Activated CD4-positive, alpha-beta T cell treated with anti-CD3 and anti-CD28 coated beads for 48 hours (primary cell): ENCODE measurements at regions not wholly inside any gene's neighbourhood (a gene's known extent, or its start where the extent isn't known, plus 50 kb on each side); places are given as distances from the start of the nearest gene placed in this dataset.

Source experiments
- DNase-seq: peaks from one replicate; pipeline ENCODE4 v3.0.0-alpha.2; 2020

GRCh38 chr3:106326941-106327695, 458.3 kb upstream of the CBLB start:
- no peak for DNase-seq

DNA sequence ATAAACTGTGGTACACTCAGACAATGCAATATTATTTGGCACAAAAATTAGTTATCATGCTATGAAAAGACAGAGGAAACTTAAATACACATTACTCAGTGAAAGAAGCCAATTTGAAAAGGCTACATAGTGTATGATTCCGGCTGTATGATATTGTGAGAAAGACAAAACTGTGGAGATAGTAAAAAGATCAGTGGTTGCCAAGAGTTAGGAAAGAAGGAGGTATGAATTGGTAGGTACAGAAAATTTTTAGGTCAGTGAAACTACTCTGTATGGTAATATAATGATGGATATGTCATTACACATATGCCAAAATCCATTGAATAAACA, 458.8 kb upstream of the CBLB start:
- no peak for DNase-seq

GRCh38 chr3:106328224-106328623, 459.4 kb upstream of the CBLB start:
- DNase-seq = no peak

GRCh38 chr3:106329521-106329920, 460.7 kb upstream of the CBLB start:
- no peak for DNase-seq

- no peak for DNase-seq
Observed at GRCh38 chr3:106331636-106332035, 462.8 kb upstream of the CBLB start.

- no peak for DNase-seq
Observed at GRCh38 chr3:106332129-106332528, 463.3 kb upstream of the CBLB start.

- DNase-seq = peak; percentile 80
Observed at GRCh38 chr3:106332884-106333283, 464.1 kb upstream of the CBLB start.

DNA sequence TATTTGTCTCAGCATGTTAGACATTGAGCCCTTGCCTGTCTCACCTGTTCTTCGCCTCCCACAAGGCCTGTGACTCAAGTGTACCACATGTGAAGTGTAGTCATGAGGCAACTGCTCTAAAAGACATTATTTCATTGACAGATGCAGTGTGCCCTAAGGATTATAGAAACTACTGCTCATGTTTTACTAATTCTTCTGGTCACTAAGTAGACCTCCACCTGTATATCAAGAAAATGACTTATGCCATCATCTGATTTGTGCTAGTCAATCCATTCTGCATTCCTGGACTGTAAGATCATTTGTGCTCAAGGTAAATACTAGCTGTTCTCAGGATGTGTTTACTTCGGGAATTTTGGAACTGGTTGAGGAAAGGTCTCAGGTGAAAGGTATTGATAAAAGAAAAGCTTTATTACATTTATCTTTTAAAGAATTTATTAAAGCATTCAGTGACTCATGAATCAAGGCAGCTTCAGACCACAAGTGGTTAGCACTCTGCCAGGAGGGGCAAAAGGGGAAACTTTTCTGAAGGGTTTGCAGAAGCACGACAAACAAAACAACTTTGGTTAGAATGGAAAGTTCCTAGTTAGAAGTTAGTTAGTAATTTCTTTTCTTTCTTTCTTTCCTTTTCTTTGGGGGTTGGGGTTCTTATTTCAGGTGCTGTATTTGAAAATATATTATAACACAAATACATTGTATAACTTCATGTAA, 465.3 kb upstream of the CBLB start:
- peak; percentile 82 for DNase-seq

- no peak for DNase-seq
Observed at GRCh38 chr3:106336619-106337018, 467.8 kb upstream of the CBLB start.

- peak; percentile 50 for DNase-seq
Observed at GRCh38 chr3:106337116-106337515, 468.3 kb upstream of the CBLB start.

- no peak for DNase-seq
Observed at GRCh38 chr3:106338582-106339214, 469.9 kb upstream of the CBLB start.

GRCh38 chr3:106339551-106339950, 470.7 kb upstream of the CBLB start:
- no peak for DNase-seq

GRCh38 chr3:106341087-106341486, 472.3 kb upstream of the CBLB start:
- no peak for DNase-seq

- DNase-seq = no peak
Observed at GRCh38 chr3:106341586-106342162, 472.9 kb upstream of the CBLB start.

DNA sequence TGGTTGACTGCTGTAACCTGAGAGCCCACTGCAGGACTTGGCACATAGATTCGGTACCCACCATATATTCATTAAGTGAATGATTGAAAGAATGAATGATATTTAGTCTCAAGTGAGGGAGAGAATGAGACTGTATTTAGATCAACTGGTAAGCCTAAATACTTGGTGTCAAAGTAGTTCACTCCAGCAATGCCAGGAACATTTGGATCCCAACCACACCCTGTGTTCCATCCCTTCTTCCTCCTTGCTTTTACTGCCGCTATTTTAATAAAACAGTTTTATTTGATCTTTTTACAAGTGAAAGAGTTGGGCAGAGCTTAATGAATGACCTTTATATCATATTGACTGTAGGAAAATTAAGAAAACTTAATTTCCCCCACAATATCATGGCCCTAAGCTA, 473.6 kb upstream of the CBLB start:
- DNase-seq = no peak

DNA sequence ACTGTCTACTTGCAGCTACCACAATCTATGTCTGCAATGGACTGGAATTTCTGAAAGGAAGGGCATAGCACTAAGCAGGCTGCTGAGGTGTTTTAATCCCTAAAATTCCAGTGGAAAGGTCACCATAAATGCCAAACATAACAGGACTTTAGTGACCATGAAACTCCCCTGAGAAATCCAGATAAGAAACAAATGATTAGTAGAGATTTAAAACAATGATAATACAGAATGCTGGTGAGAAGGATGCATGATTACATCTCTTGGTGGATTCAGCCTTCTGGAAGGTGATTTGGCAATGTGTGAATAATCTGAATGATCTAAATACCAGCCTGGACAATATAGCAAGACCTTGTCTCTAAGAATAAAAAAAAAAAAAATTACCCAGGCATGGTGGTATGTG, 475.0 kb upstream of the CBLB start:
- DNase-seq = no peak

DNA sequence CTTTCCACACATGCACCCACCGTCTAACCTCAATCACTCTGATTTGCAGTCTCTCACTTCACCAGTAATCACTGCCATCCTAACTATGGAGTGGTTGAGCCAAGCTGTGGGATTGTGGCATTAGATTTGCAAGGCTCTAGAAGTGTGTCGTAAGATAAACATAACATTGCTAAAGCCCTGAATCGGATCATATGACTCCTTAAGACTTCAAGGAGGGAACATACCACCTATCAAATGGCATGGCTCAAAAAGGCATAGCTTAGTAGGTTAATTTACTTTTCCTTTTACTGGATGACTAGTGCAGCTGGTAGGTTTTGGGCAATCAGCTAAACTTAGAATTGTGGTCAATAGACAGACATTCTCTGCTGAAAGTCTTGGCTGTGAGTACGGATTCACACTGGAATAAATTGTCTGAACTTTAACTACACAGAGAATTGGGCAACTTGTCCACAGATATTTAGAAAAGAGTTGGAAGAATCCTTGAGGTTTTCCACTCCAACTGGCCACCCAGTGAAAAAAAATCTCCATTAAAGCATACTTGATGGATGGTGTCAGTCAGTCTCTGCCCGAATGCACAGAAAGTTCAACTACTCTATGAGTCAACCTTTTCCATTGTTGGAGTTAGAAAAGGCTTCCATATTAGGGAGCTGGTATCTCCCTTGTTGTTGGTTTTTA, 476.7 kb upstream of the CBLB start:
- DNase-seq = no peak

DNA sequence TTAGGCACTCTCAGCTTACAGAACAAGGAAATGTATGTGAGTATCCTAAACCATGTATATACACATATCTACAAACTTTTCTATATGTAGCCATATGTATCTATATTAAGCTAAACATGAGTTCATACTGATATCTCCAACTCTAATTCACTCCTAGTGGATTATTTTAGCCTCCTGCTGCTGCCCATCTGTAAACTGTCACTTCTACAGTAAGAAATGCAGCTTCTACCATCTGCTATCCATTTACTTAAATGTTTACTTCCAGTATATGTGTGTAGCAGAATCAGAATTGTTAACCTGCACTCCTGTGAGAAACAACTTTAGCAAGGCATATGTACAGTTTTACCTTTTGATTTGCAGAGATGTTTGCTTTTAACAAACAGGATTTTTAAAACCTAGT, 478.5 kb upstream of the CBLB start:
- DNase-seq = no peak

GRCh38 chr3:106348139-106348690, 479.4 kb upstream of the CBLB start:
- DNase-seq = no peak

- no peak for DNase-seq
Observed at GRCh38 chr3:106349191-106349881, 480.5 kb upstream of the CBLB start.

GRCh38 chr3:106355873-106356272, 487.1 kb upstream of the CBLB start:
- DNase-seq = no peak

GRCh38 chr3:106359692-106360091, 490.9 kb upstream of the CBLB start:
- DNase-seq = no peak
